HG03039 (cell line): ENCODE measurements at regions not wholly inside any gene's neighbourhood (a gene's known extent, or its start where the extent isn't known, plus 50 kb on each side); places are given as distances from the start of the nearest gene placed in this dataset.
"Not testable (repeated sequence)": the region's sequence is repeated elsewhere in the genome, so short reads cannot be mapped to it uniquely, and the experiment has no call there.

Experiments
- ATAC-seq: cut with Tn5 transposase; IDR thresholded peaks from one replicate; pipeline ENCODE4 v1.9.1; 2021; ENCODE audit warnings: mild to moderate bottlenecking, moderate library complexity; ENCODE audit not compliant: unreplicated experiment

GRCh38 chr6:17013701-17014100 is 88.1 kb upstream of the STMND1 start:
- no peak for ATAC-seq

DNA sequence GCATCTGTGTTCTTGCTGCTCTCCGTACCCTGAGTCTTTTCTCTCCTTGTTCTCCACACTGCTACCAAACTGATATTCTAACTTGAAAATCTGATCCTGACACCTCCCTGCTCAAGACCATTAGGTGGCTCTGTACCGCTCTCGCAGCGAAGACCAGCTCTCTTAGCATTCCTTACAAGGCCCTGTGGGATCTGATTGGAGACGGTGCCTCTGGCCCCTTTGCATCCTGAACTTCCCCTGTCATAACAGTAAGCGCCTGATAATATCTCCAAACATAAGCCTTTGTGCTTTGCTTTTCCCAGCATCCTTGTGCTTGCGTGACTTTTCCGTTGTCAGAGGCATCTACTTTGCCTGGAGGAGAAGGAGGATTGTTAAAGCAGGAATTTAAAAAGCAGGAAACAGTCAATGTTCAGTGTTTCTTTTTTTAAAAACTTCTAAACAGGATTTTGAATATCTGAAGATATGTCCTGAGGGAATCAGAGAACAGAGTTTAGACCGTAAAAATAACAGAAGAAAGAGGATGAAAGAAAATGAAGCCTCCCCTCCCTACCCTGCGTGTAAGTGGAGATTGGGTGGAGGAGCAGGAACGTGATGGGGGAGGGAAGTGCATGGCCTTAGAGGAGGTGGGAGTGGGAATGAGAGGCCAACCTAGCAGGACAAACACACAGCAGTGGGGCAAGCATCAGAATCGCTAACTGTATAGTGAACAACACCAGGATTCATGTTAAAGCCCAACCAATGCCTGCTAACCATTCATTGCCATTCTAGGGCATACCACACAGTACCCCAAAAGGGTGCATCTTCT is 89.2 kb upstream of the STMND1 start:
- no peak for ATAC-seq

DNA sequence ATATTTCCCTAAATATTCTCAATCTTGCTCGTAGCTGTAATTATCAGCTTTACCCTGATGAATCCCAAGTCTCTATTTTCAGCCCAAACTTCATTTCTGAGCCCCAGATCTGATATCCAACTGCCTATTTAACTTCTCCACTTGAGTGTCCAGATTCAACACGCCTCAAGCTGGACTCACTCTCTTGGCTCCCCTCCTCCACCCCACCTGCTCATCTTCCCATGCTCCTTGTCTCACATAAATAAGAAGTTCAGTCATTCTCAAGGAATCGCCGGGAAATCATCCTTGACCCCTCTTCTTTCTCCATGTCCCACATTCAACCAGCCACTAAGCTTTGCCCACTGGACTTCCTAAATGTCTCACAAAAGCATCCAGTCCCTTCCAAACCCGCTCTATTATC is 89.9 kb upstream of the STMND1 start:
- ATAC-seq, result no peak

DNA sequence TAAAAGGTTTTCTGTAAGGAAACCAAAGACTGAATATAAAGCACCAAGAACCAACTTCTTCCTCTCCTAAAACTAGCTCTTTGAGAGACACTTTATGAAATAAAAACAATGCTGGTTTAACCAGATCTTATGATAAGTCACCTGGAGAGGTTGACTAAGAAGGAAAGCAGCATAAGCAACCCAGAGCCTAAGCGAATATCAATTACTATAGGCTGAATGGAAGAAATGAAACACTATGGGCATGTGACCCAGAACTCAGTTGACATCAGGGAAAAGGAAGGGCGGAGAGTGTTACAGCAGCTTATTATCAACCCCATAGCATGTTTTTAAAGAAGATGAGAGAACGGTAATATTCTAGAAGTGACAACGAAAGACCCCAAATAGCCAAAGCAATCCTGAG is 94.1 kb upstream of the STMND1 start:
- ATAC-seq, result no peak

- ATAC-seq, result no peak
Measured at GRCh38 chr6:17006543-17006942, 95.3 kb upstream of the STMND1 start.

GRCh38 chr6:17004269-17004668 is 97.6 kb upstream of the STMND1 start:
- ATAC-seq, result no peak

DNA sequence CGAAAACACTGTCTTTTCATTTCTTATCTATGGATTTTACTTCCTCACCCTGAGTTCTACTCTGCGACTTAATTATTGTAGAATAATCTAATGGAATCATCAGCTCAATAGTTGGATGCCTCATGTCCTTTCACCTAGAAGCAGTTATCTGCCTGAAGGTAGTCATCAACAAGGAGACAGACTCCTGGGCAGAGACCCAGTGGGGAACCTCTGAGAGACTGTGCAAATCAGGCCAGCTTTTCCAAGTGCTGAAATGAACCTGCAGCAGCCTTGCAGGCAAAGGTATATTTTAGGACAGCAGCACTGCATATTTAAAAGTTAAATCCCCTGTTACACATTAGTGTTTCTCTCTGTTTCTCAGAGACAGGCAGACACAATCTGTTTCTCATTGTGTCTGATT is 99.7 kb upstream of the STMND1 start:
- ATAC-seq, result no peak

DNA sequence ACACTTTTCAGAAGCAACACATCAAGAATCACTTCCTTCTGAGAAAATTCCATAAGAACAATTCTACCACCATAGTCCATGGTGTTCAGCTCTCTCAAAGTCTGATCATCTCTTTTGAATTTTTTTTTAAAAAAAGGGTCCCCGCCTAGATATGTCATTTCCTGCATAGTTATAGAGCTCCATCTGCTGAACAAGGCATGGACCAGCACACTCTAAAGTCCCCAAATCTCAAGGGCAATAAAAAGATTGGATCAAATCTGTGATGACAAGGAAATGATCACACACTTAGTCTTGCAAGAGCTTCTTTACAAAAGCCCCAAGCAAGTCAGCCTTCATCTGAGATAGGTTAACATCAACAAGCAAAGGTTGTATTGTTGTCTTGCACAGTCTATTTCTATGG is 100.7 kb upstream of the STMND1 start:
- no peak for ATAC-seq

DNA sequence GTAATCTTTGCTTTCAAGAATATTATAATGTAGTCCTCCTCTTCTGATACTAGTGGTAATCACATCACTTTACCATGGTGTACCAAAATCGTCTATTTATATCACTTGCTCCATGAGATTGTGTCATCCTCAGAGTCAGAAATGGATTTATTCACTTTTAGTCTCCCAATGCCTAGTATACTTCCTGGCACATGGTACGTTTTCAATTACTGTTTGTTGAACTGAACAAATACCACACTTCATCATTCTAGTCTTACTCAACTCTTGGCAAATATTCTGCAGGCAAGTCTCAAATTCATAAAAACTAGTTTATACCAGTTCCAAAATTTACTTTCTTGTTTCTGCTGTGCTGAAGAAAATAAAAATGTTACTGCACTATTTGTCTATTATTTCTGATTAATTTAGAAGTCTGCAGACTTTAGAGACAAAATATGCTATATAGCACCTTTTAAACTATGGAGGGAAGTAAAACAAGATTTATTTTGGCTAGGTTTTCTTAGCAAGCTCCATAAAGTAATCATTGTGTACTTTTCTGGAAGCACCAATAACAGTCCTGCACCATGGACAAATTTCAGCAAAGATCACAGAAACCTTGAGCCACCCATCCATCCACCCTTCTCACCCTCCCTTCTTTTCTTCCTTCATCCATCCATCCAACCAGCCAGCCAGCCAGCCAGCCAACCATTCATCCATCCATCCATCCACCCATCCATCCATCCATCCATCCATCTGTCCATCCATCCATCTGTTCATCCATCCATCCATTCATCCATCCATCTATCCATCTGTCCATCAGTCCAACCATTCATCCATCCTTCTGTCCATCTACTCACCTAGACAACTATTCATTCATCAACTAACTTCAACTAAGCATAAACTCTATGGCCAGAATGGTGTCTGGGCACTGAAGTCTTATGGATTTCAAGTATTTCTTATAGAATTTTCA is 102.1 kb upstream of the STMND1 start:
- ATAC-seq, result no peak

GRCh38 chr6:16998461-16998860 is 103.4 kb upstream of the STMND1 start:
- ATAC-seq, result no peak

DNA sequence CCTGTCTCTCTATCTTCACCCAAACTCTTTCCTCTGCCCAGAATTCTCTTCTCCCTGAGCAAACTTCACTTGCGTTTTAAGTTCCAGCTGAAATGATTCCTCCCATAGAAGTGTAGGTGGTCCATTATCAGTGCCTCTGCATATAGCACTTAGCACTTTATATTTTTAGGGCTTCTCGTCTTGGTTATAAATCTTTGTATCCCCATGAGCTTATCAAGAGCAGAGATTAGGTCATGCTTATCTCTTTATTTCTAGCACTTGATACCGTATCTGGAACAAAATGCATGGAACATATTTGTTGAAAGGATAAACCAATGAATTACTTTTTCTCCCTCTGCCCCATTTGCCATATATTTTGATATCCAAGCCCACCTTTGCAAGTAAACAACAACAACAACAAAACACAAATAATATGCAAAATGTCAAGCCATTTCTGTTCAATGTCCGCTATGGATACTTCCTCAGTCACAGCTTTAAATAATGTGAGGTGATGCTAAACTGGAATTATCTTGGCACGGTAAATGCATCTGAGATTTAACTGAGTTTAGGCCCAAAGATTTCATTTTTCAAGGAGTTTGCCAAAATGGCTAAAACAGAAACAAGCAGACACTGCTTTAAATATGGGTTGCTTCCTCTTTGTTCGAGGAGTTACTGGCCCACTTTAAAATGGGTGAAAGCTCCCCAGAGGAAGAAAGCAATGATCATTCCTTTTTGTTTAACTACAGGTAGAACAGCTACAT is 106.2 kb upstream of the STMND1 start:
- ATAC-seq, result no peak

- no peak for ATAC-seq
Measured at GRCh38 chr6:16993396-16993795, 108.5 kb upstream of the STMND1 start.

- ATAC-seq, result no peak
Measured at GRCh38 chr6:16991981-16992629, 109.7 kb upstream of the STMND1 start.

GRCh38 chr6:16989976-16990375 is 111.9 kb upstream of the STMND1 start:
- ATAC-seq, result not testable (repeated sequence)

GRCh38 chr6:16989382-16989781 is 112.5 kb upstream of the STMND1 start:
- ATAC-seq, result no peak

DNA sequence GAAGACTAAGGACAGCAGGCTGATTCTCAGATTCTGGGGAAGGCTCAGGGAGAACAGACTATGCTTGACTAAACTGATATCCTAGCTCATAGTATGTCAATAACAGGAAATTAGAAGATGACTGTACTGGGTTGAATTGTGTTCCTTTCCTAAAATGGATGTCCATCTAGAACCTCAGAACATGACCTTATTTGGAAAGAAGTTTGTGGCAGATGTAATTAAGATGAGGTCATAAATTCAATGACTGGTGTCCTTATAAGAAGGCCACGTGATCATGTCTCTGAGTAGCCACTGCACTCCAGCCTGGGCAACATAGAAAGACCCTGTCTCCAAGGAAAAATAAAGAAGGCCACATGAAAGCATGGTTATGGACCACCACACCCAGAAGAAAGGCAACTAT is 113.9 kb upstream of the STMND1 start:
- no peak for ATAC-seq

- ATAC-seq, result no peak
Measured at GRCh38 chr6:16985513-16986284, 116.2 kb upstream of the STMND1 start.

DNA sequence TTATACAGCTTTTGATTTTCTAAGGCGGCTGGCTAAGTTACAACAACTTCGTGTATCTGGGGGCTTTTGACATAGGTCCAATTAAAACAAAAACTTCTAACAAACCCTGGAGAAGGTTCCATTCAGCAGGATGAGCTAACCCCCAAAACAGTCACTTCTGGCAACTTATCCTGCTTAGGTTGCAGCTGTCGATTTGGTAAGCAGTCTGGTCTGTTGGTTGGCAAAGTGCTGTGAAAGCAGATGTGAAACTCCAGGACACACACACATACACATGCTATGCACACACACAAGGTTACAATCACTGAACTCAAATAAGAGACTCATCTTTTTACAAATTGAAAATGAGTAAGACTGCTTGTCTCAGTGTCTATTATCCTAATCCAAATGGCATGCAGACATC is 119.0 kb upstream of the STMND1 start:
- no peak for ATAC-seq

DNA sequence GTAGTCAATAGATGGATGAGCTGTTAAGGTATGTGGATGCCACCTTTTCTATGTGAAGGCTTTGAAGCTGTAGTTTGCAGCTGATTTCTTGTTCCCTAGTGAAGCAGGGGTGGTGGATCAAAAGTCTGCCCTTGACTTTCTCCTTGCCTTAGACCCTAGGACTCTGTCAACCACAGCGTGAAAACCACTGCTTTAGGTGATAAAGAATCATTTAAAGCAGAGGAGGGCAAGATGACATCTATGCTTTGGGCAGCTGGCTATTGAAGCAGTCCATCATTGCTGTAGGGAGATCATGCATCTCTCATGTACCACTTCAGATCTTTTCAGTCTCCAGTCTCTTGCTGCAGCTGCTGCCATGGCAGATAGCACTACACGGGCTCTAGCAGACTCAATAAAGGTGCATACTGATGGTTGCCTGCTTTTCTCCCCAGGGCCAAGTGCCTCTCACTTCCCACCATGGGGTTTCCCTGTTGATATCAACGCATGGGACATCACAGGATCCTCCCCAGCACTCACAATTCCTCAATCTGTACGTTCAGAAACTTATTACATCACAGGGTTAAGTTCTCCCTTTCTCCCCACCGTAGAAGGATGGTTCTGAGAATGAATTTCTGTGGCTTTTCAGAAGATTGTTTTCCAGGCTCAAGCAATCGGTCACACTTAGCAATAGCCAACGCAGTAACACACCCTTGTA is 122.0 kb upstream of the STMND1 start:
- no peak for ATAC-seq
